Vagina (tissue), 2 donors: ENCODE measurements at regions not wholly inside any gene's neighbourhood (a gene's known extent, or its start where the extent isn't known, plus 50 kb on each side); places are given as distances from the start of the nearest gene placed in this dataset.

ENCODE experiments used
- CTCF ChIP-seq, 3 experiments: fragments of 450-650 bp in 2 of 3; fragments of 200-600 bp in 1 of 3; sonication (generic) in 1 of 3; IDR thresholded peaks; one replicate each; pipeline ENCODE4 v1.5.1; 2017 to 2019; ENCODE audit warnings: antibody characterized with exemption in 3 of 3, mild to moderate bottlenecking in 2 of 3, moderate library complexity in 2 of 3
- POLR2A ChIP-seq, 2 donors: fragments of 450-650 bp; IDR thresholded peaks; one replicate each; pipeline ENCODE4 v1.6.1; 2017; ENCODE audit warnings: antibody characterized with exemption in 2 of 2, mild to moderate bottlenecking in 2 of 2, moderate library complexity in 2 of 2
- POLR2AphosphoS5 ChIP-seq, 2 donors: sonication (generic); formaldehyde crosslinking; IDR thresholded peaks; one replicate each; pipeline ENCODE4 v1.9.0; 2017; ENCODE audit warnings: antibody characterized with exemption in 2 of 2, mild to moderate bottlenecking in 2 of 2, low read depth in 1 of 2; ENCODE audit not compliant: insufficient read depth in 1 of 2

GRCh38 chr15:20345401-20345958, 196.1 kb downstream of the GOLGA6L6 start:
- TF ChIP-seq CTCF (IDR thresholded peaks at IDR 0.05) (no peak), POLR2A (IDR thresholded peaks at IDR 0.05) (no peak), POLR2AphosphoS5 (IDR thresholded peaks at IDR 0.05; ENCODE audit: insufficient read depth in 1 of 2, low read depth in 1 of 2) (no peak)
